ENCODE measurements at regions not wholly inside any gene's neighbourhood (a gene's known extent, or its start where the extent isn't known, plus 50 kb on each side); places are given as distances from the start of the nearest gene placed in this dataset.

DNA sequence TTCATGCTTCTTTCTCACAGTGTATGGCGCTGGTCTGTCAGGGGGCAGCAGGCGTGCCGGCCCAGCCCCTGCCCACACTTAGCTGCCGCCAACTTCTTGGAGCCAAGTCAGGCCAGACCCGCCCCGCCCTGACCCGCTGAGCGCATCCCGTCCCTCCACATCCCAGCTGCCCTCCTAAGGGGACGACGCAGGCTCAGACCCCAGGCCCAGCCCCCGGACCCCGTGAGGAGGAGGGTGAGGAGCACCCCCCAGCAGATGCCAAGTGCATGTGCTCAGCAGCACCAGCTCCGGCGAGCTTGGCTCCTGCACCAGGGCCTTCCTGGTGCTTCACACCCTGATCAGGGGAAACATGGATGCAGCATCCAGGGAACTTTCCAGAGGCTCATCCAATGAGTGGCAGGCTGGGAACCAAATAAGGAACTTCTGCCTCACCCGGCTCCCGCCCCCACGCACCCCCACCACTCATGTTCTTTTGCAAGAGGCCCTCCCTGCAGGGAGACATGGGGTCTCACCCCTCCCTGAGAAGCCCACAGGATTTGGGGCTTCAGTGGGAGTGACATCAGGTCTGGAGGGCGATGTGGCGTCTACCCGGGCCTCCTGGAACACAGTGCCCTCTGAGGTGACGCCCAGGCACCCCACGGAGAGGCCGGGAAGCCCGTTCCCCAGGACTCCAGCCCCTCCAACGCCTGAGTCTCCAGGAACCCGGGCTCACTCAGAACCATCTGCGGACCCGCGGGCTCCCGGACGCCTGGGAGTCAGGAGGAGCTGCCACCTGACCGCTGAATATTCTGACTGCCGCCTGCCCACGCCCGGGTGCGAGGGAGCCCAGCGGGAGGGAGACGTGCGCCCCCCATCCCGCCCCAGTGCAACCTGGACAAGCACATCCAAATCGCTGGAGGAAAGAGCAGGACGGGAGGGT lies 70.0 kb upstream of the GALNT9 start:
- TF ChIP-seq, protein P1, sequence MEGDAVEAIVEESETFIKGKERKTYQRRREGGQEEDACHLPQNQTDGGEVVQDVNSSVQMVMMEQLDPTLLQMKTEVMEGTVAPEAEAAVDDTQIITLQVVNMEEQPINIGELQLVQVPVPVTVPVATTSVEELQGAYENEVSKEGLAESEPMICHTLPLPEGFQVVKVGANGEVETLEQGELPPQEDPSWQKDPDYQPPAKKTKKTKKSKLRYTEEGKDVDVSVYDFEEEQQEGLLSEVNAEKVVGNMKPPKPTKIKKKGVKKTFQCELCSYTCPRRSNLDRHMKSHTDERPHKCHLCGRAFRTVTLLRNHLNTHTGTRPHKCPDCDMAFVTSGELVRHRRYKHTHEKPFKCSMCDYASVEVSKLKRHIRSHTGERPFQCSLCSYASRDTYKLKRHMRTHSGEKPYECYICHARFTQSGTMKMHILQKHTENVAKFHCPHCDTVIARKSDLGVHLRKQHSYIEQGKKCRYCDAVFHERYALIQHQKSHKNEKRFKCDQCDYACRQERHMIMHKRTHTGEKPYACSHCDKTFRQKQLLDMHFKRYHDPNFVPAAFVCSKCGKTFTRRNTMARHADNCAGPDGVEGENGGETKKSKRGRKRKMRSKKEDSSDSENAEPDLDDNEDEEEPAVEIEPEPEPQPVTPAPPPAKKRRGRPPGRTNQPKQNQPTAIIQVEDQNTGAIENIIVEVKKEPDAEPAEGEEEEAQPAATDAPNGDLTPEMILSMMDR (IDR thresholded peaks at IDR 0.05; ENCODE audit: insufficient read depth in 1 of 2, low read depth in 1 of 2, low read length in 1 of 2, severe bottlenecking in 1 of 2, unreplicated experiment in 1 of 2), result no peak
- Mint-ChIP-seq H3K4me3 (ENCODE audit: unreplicated experiment) (no peak overlapping the region), H3K36me3 (ENCODE audit: insufficient read depth, unreplicated experiment) (no peaks in the 10 kb centered on the region), H3K9me3 (ENCODE audit: unreplicated experiment) (no peaks in the 10 kb centered on the region), H3K4me1 (ENCODE audit: low read depth, unreplicated experiment) (peaks cover 17% of the 10 kb centered on the region), H3K27ac (ENCODE audit: unreplicated experiment) (no peak overlapping the region), H3K27me3 (ENCODE audit: insufficient read depth, unreplicated experiment) (peaks cover 6% of the 10 kb centered on the region)
- Histone ChIP-seq H3K4me1 (peaks cover 11% of the 10 kb centered on the region), H3K9me3 (no peaks in the 10 kb centered on the region), H3K27me3 (replicated peaks; ENCODE audit: control insufficient read depth, insufficient read depth, low read length) (no peaks in the 10 kb centered on the region), H3K4me3 (ENCODE audit: low read depth, low read length) (no peak overlapping the region), H3K36me3 (ENCODE audit: control insufficient read depth, insufficient read depth, low read length) (no peaks in the 10 kb centered on the region)
- intact Hi-C loops (cut with micrococcal nuclease; ENCODE audit: unreplicated experiment), result no loop called here
- BruUV-seq (replicated peaks), result no TSS peak
- ChIA-PET CTCF (no interaction called here), POLR2A (no interaction called here)
- no peak for DNase-seq

DNA sequence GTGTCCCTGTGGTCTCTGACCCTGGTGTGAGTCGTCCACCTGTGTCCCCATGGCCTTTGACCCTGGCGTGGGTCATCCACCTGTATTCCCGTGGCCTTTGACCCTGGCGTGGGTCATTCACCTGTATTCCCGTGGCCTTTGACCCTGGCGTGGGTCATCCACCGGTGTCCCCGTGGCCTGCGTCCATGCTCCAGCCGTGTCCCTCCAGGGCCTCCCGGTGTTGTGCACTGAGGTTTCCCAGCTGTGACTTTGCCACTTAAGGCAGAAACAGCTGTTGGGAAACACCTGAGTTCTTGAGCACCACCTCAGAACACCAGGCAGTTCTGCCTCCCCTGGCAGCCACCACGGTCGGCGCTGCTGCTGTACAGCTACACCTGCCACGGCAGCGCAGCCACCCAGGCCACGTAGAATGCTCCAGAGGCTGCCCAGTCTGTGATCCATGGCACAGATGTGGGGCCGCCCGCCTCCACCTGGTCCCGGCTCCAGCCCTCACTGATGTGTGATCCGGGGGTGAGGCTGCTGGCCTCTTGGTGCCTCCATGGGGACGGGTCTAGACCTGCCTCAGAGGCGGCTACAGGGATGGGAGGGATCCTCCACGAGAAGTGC lies 69.1 kb upstream of the GALNT9 start:
- no peak overlapping the region for H3K4me3 ChIP-seq (ENCODE audit: low read depth, low read length)
- no TSS peak for BruUV-seq (replicated peaks)
- peak in 1 of 2 experiments; percentile 30 for DNase-seq
- intact Hi-C loops (cut with micrococcal nuclease; ENCODE audit: unreplicated experiment), result no loop called here
- no peaks in the 10 kb centered on the region for H3K9me3 Mint-ChIP-seq (ENCODE audit: unreplicated experiment)
- no peaks in the 10 kb centered on the region for H3K36me3 ChIP-seq (ENCODE audit: control insufficient read depth, insufficient read depth, low read length)
- H3K9me3 ChIP-seq, result no peaks in the 10 kb centered on the region
- H3K27me3 Mint-ChIP-seq (ENCODE audit: insufficient read depth, unreplicated experiment), result peaks cover 6% of the 10 kb centered on the region
- ChIA-PET POLR2A (no interaction called here), CTCF (no interaction called here)
- no peaks in the 10 kb centered on the region for H3K27me3 ChIP-seq (replicated peaks; ENCODE audit: control insufficient read depth, insufficient read depth, low read length)
- H3K27ac Mint-ChIP-seq (ENCODE audit: unreplicated experiment), result peak overlapping the region; percentile 75
- TF ChIP-seq, protein P1 (IDR thresholded peaks at IDR 0.05; ENCODE audit: insufficient read depth in 1 of 2, low read depth in 1 of 2, low read length in 1 of 2, severe bottlenecking in 1 of 2, unreplicated experiment in 1 of 2), result no peak
- H3K36me3 Mint-ChIP-seq (ENCODE audit: insufficient read depth, unreplicated experiment), result no peaks in the 10 kb centered on the region
- H3K4me3 Mint-ChIP-seq (ENCODE audit: unreplicated experiment), result no peak overlapping the region
- H3K4me1 ChIP-seq, result peaks cover 11% of the 10 kb centered on the region
- H3K4me1 Mint-ChIP-seq (ENCODE audit: low read depth, unreplicated experiment), result peaks cover 17% of the 10 kb centered on the region

DNA sequence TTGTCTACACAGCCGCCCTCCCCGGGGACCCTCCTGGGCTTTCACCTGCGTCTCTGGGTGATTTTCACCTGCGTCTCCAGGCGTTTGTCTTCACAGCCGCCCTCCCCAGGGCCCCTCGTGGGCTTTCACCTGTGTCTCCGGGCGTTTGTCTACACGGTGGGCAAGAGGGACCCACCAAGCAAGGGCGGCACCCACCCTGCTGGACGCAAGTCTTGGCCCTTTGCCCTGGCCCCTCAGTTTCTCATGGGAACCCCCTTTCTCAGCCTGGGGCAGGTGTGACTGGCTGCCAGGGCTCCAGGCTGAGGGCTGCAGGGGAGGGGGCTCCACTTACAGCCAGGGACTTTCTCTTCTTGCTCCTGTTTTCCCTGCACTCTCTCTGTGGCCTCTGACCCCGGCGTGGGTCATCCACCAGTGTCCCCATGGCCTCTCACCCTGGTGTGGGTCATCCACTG lies 68.6 kb upstream of the GALNT9 start:
- H3K4me1 Mint-ChIP-seq (ENCODE audit: low read depth, unreplicated experiment), result peaks cover 17% of the 10 kb centered on the region
- H3K27me3 Mint-ChIP-seq (ENCODE audit: insufficient read depth, unreplicated experiment), result peaks cover 6% of the 10 kb centered on the region
- H3K27me3 ChIP-seq (replicated peaks; ENCODE audit: control insufficient read depth, insufficient read depth, low read length), result no peaks in the 10 kb centered on the region

More for the DNA sequence above, 68.6 kb upstream of the GALNT9 start:
- DNase-seq, result no peak
- intact Hi-C loops (cut with micrococcal nuclease; ENCODE audit: unreplicated experiment), result no loop called here
- Mint-ChIP-seq H3K4me3 (ENCODE audit: unreplicated experiment) (peak overlapping the region; percentile 63), H3K9me3 (ENCODE audit: unreplicated experiment) (no peaks in the 10 kb centered on the region), H3K36me3 (ENCODE audit: insufficient read depth, unreplicated experiment) (no peaks in the 10 kb centered on the region), H3K27ac (ENCODE audit: unreplicated experiment) (peak overlapping the region; percentile 75)
- no TSS peak for BruUV-seq (replicated peaks)
- H3K4me1 ChIP-seq, result peaks cover 11% of the 10 kb centered on the region
- ChIA-PET POLR2A (no interaction called here), CTCF (interaction anchor here (0.8 kb wide), 1 partner anchor 16 kb away, joined by 3 read pairs; no protein-coding TSS in a partner anchor)
- H3K9me3 ChIP-seq, result no peaks in the 10 kb centered on the region
- no peaks in the 10 kb centered on the region for H3K36me3 ChIP-seq (ENCODE audit: control insufficient read depth, insufficient read depth, low read length)
- H3K4me3 ChIP-seq (ENCODE audit: low read depth, low read length), result no peak overlapping the region
- TF ChIP-seq, protein P1 (IDR thresholded peaks at IDR 0.05; ENCODE audit: insufficient read depth in 1 of 2, low read depth in 1 of 2, low read length in 1 of 2, severe bottlenecking in 1 of 2, unreplicated experiment in 1 of 2), result no peak

Data from Caco-2 (cell line).